ENCODE measurements at regions not wholly inside any gene's neighbourhood (a gene's known extent, or its start where the extent isn't known, plus 50 kb on each side); places are given as distances from the start of the nearest gene placed in this dataset.

- Histone ChIP-seq H3K36me3 (ENCODE audit: control insufficient read depth in 1 of 2, insufficient read depth in 2 of 2, low read length in 2 of 2) (no peaks in the 10 kb centered on the region), H2AFZ (ENCODE audit: low read depth, low read length, poor library complexity, severe bottlenecking) (no peak overlapping the region), H3K4me3 (replicated peaks in 1 of 2; ENCODE audit: low read depth in 1 of 2, low read length in 2 of 2) (no peak overlapping the region), H3K9me2 (ENCODE audit: insufficient read depth) (no peaks in the 10 kb centered on the region), H3K4me1 (ENCODE audit: control insufficient read depth in 1 of 2, insufficient read depth in 2 of 2, low read length in 2 of 2) (no peaks in the 10 kb centered on the region), H3K27ac (ENCODE audit: low read depth, low read length) (no peak overlapping the region), H3K4me2 (ENCODE audit: low read length) (no peak overlapping the region), H3K27me3 (ENCODE audit: insufficient read depth, low read length) (peaks cover 29% of the 10 kb centered on the region), H3K9ac (ENCODE audit: low read length) (no peak overlapping the region), H3K79me2 (ENCODE audit: insufficient read depth, low read length) (no peaks in the 10 kb centered on the region), H3K9me3 (ENCODE audit: control insufficient read depth in 1 of 2, insufficient read depth in 1 of 2, low read depth in 1 of 2, low read length in 2 of 2) (no peaks in the 10 kb centered on the region), H4K20me1 (ENCODE audit: insufficient read depth) (no peaks in the 10 kb centered on the region)
- no peak for TF ChIP-seq TCF7L2 (IDR thresholded peaks at IDR 0.05; ENCODE audit: borderline replicate concordance, extremely low read depth, insufficient read depth, insufficient read length)
- no peak for TF ChIP-seq ZNF274 (IDR thresholded peaks at IDR 0.05; ENCODE audit: low read depth, low read length)
- TF ChIP-seq, protein P1, sequence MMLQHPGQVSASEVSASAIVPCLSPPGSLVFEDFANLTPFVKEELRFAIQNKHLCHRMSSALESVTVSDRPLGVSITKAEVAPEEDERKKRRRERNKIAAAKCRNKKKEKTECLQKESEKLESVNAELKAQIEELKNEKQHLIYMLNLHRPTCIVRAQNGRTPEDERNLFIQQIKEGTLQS (IDR thresholded peaks at IDR 0.05), result no peak
- TF ChIP-seq CEBPB (IDR thresholded peaks at IDR 0.05; ENCODE audit: low read depth), result no peak
- TF ChIP-seq YY1 (IDR thresholded peaks at IDR 0.05; ENCODE audit: extremely low read depth, insufficient replicate concordance, low read depth, low read length), result no peak
- TF ChIP-seq FOSL1 (IDR thresholded peaks at IDR 0.05; ENCODE audit: low read depth), result no peak
- TF ChIP-seq POLR2AphosphoS5 (IDR thresholded peaks at IDR 0.05; ENCODE audit: low read depth, low read length), result no peak
- no peak for TF ChIP-seq MAX (IDR thresholded peaks at IDR 0.05)
- BruUV-seq (replicated peaks), result no TSS peak
- ATAC-seq (no peak), DNase-seq (ENCODE audit: low read depth, low spot score) (no peak)
- ChIA-PET RAD21 (ENCODE audit: low non-redundant PET in 1 of 2, low total read pairs in 2 of 2, uncharacterized antibody in 2 of 2, unreplicated experiment in 2 of 2) (no interaction called here), POLR2A (no interaction called here), CTCF (no interaction called here)
- intact Hi-C loops (cut with micrococcal nuclease), result no loop called here
Measured at GRCh38 chr4:174071595-174071994, 211.9 kb downstream of the FBXO8 start.

GRCh38 chr4:174069848-174070330 lies 213.6 kb downstream of the FBXO8 start:
- intact Hi-C loops (cut with micrococcal nuclease), result no loop called here
- DNase-seq (ENCODE audit: low read depth, low spot score), result no peak
- Histone ChIP-seq H3K27ac (ENCODE audit: low read depth, low read length) (no peak overlapping the region), H3K79me2 (ENCODE audit: insufficient read depth, low read length) (no peaks in the 10 kb centered on the region), H3K4me1 (ENCODE audit: control insufficient read depth in 1 of 2, insufficient read depth in 2 of 2, low read length in 2 of 2) (no peaks in the 10 kb centered on the region), H3K4me2 (ENCODE audit: low read length) (no peak overlapping the region), H3K9me2 (ENCODE audit: insufficient read depth) (no peaks in the 10 kb centered on the region), H3K9me3 (ENCODE audit: control insufficient read depth in 1 of 2, insufficient read depth in 1 of 2, low read depth in 1 of 2, low read length in 2 of 2) (no peaks in the 10 kb centered on the region), H4K20me1 (ENCODE audit: insufficient read depth) (no peaks in the 10 kb centered on the region), H3K27me3 (ENCODE audit: insufficient read depth, low read length) (peaks cover 34% of the 10 kb centered on the region), H3K9ac (ENCODE audit: low read length) (no peak overlapping the region), H3K36me3 (ENCODE audit: control insufficient read depth in 1 of 2, insufficient read depth in 2 of 2, low read length in 2 of 2) (no peaks in the 10 kb centered on the region), H2AFZ (ENCODE audit: low read depth, low read length, poor library complexity, severe bottlenecking) (no peak overlapping the region), H3K4me3 (replicated peaks in 1 of 2; ENCODE audit: low read depth in 1 of 2, low read length in 2 of 2) (no peak overlapping the region)
- ChIA-PET POLR2A (no interaction called here), CTCF (no interaction called here), RAD21 (ENCODE audit: low non-redundant PET in 1 of 2, low total read pairs in 2 of 2, uncharacterized antibody in 2 of 2, unreplicated experiment in 2 of 2) (no interaction called here)
- TF ChIP-seq CEBPB (IDR thresholded peaks at IDR 0.05; ENCODE audit: low read depth) (no peak), ZFX (IDR thresholded peaks at IDR 0.05) (no peak), POLR2A (IDR thresholded peaks at IDR 0.05; ENCODE audit: borderline replicate concordance, extremely low read depth, insufficient read depth, insufficient read length) (no peak), CTCF (IDR thresholded peaks at IDR 0.05 in 2 of 3, conservative IDR thresholded peaks at IDR 0.05 in 1 of 3; ENCODE audit: borderline replicate concordance in 1 of 3, insufficient read depth in 1 of 3, low read depth in 2 of 3, low read length in 2 of 3) (no peak), TCF7L2 (IDR thresholded peaks at IDR 0.05; ENCODE audit: borderline replicate concordance, extremely low read depth, insufficient read depth, insufficient read length) (no peak), SP1 (IDR thresholded peaks at IDR 0.05; ENCODE audit: low read depth) (no peak), EZH2 (IDR thresholded peaks at IDR 0.05) (no peak), SRF (IDR thresholded peaks at IDR 0.05; ENCODE audit: low read depth) (no peak), EZH2phosphoT487 (IDR thresholded peaks at IDR 0.05; ENCODE audit: borderline replicate concordance) (no peak)
- TF ChIP-seq, protein P2, sequence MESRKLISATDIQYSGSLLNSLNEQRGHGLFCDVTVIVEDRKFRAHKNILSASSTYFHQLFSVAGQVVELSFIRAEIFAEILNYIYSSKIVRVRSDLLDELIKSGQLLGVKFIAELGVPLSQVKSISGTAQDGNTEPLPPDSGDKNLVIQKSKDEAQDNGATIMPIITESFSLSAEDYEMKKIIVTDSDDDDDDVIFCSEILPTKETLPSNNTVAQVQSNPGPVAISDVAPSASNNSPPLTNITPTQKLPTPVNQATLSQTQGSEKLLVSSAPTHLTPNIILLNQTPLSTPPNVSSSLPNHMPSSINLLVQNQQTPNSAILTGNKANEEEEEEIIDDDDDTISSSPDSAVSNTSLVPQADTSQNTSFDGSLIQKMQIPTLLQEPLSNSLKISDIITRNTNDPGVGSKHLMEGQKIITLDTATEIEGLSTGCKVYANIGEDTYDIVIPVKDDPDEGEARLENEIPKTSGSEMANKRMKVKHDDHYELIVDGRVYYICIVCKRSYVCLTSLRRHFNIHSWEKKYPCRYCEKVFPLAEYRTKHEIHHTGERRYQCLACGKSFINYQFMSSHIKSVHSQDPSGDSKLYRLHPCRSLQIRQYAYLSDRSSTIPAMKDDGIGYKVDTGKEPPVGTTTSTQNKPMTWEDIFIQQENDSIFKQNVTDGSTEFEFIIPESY (IDR thresholded peaks at IDR 0.05; ENCODE audit: extremely low read depth, insufficient replicate concordance, low read length), result no peak
- ATAC-seq, result no peak
- BruUV-seq (replicated peaks), result no TSS peak
